Upper lobe of right lung (tissue), 1 donor: ENCODE measurements at regions not wholly inside any gene's neighbourhood (a gene's known extent, or its start where the extent isn't known, plus 50 kb on each side); places are given as distances from the start of the nearest gene placed in this dataset.

Experiments used
- ATAC-seq: fragments of 200-7000 bp; cut with Tn5 transposase; one replicate; pipeline ENCODE4 v1.9.1; 2020; ENCODE audit warnings: mild to moderate bottlenecking, moderate library complexity
- DNase-seq: peaks from one replicate; pipeline ENCODE4 v3.0.0-alpha.2; 2020
- H3K27ac ChIP-seq: fragments of 200-600 bp; one replicate; pipeline ENCODE4 v1.8.0; 2022
- H3K27me3 ChIP-seq: fragments of 200-600 bp; one replicate; pipeline ENCODE4 v1.8.0; 2022; ENCODE audit warnings: mild to moderate bottlenecking
- H3K36me3 ChIP-seq: fragments of 200-600 bp; one replicate; pipeline ENCODE4 v1.8.0; 2022
- H3K4me1 ChIP-seq: fragments of 200-600 bp; one replicate; pipeline ENCODE4 v1.8.0; 2022
- H3K4me3 ChIP-seq: fragments of 200-600 bp; one replicate; pipeline ENCODE4 v1.8.0; 2022; ENCODE audit warnings: mild to moderate bottlenecking
- H3K9me3 ChIP-seq: fragments of 200-600 bp; one replicate; pipeline ENCODE4 v1.8.0; 2022
- CTCF ChIP-seq: fragments of 200-600 bp; IDR thresholded peaks from one replicate; pipeline ENCODE4 v1.8.0; 2022; ENCODE audit warnings: antibody characterized with exemption
- intact Hi-C: fragments of 100-400 bp; cut with DNase I; formaldehyde crosslinking; loops from one replicate; pipeline ENCODE4 v1.11.0; 2022
- donor health status: DM: no; HTN: yes; CAD: no; lungs with severe emphysema.

GRCh38 chr14:25246751-25247150 lies 196.8 kb upstream of the STXBP6 start:
- H3K27me3 ChIP-seq: no peaks in the 10 kb centered on the region
- no peak overlapping the region for H3K27ac ChIP-seq
- no peak for DNase-seq
- intact Hi-C loops: no loop called here
- no peak for ATAC-seq
- TF ChIP-seq CTCF: no peak
- H3K36me3 ChIP-seq: no peaks in the 10 kb centered on the region
- no peaks in the 10 kb centered on the region for H3K9me3 ChIP-seq
- H3K4me3 ChIP-seq: no peak overlapping the region
- no peaks in the 10 kb centered on the region for H3K4me1 ChIP-seq

GRCh38 chr14:25239170-25239569 lies 189.2 kb upstream of the STXBP6 start:
- intact Hi-C loops: no loop called here

GRCh38 chr14:25237845-25238244 lies 187.9 kb upstream of the STXBP6 start:
- ATAC-seq: no peak
- Histone ChIP-seq H3K27ac (no peak overlapping the region), H3K27me3 (no peaks in the 10 kb centered on the region), H3K9me3 (no peaks in the 10 kb centered on the region), H3K36me3 (no peaks in the 10 kb centered on the region), H3K4me3 (no peak overlapping the region), H3K4me1 (no peaks in the 10 kb centered on the region)
- intact Hi-C loops: no loop called here
- no peak for DNase-seq
- peak; percentile 12 for TF ChIP-seq CTCF

More at GRCh38 chr14:25239170-25239569, 189.2 kb upstream of the STXBP6 start:
- H3K4me1 ChIP-seq: no peaks in the 10 kb centered on the region
- H3K36me3 ChIP-seq: no peaks in the 10 kb centered on the region
- H3K9me3 ChIP-seq: no peaks in the 10 kb centered on the region
- no peaks in the 10 kb centered on the region for H3K27me3 ChIP-seq
- TF ChIP-seq CTCF: no peak
- H3K4me3 ChIP-seq: no peak overlapping the region
- ATAC-seq (no peak), DNase-seq (no peak)
- no peak overlapping the region for H3K27ac ChIP-seq

GRCh38 chr14:25233613-25234012 lies 183.7 kb upstream of the STXBP6 start:
- intact Hi-C loops: no loop called here
- TF ChIP-seq CTCF: no peak
- Histone ChIP-seq H3K4me3 (no peak overlapping the region), H3K36me3 (no peaks in the 10 kb centered on the region), H3K27me3 (no peaks in the 10 kb centered on the region), H3K9me3 (no peaks in the 10 kb centered on the region), H3K27ac (no peak overlapping the region), H3K4me1 (no peaks in the 10 kb centered on the region)
- ATAC-seq (no peak), DNase-seq (no peak)

- Histone ChIP-seq H3K36me3 (no peaks in the 10 kb centered on the region), H3K4me1 (no peaks in the 10 kb centered on the region), H3K9me3 (no peaks in the 10 kb centered on the region), H3K4me3 (no peak overlapping the region), H3K27me3 (no peaks in the 10 kb centered on the region), H3K27ac (no peak overlapping the region)
- intact Hi-C loops: no loop called here
- DNase-seq: no peak
- no peak for TF ChIP-seq CTCF
- no peak for ATAC-seq
Observed at GRCh38 chr14:25231004-25231403, 181.1 kb upstream of the STXBP6 start.

- intact Hi-C loops: no loop called here
- no peak overlapping the region for H3K4me3 ChIP-seq
- DNase-seq (no peak), ATAC-seq (no peak)
- H3K4me1 ChIP-seq: no peaks in the 10 kb centered on the region
- TF ChIP-seq CTCF: no peak
- no peaks in the 10 kb centered on the region for H3K27me3 ChIP-seq
- H3K27ac ChIP-seq: no peak overlapping the region
- H3K36me3 ChIP-seq: no peaks in the 10 kb centered on the region
- H3K9me3 ChIP-seq: no peaks in the 10 kb centered on the region
Observed at GRCh38 chr14:25226214-25226613, 176.3 kb upstream of the STXBP6 start.
